NB4 (cell line): ENCODE measurements at regions not wholly inside any gene's neighbourhood (a gene's known extent, or its start where the extent isn't known, plus 50 kb on each side); places are given as distances from the start of the nearest gene placed in this dataset.

ENCODE experiments used
- CTCF ChIP-seq: IDR thresholded peaks from one replicate; pipeline ENCODE4 v1.5.1; 2012; ENCODE audit warnings: low read depth, low read length
- POLR2A ChIP-seq: IDR thresholded peaks from 2 replicates; pipeline ENCODE4 v1.6.1; 2011; ENCODE audit warnings: mild to moderate bottlenecking; ENCODE audit not compliant: insufficient read length; ENCODE audit errors: extremely low read depth

- TF ChIP-seq CTCF (no peak), POLR2A (no peak)
These were observed 107.8 kb downstream of the DUSP6 start for GRCh38 chr12:89244536-89244935.
